ENCODE measurements at regions not wholly inside any gene's neighbourhood (a gene's known extent, or its start where the extent isn't known, plus 50 kb on each side); places are given as distances from the start of the nearest gene placed in this dataset.
"Not testable (repeated sequence)": the region's sequence is repeated elsewhere in the genome, so short reads cannot be mapped to it uniquely, and the experiment has no call there.

DNA sequence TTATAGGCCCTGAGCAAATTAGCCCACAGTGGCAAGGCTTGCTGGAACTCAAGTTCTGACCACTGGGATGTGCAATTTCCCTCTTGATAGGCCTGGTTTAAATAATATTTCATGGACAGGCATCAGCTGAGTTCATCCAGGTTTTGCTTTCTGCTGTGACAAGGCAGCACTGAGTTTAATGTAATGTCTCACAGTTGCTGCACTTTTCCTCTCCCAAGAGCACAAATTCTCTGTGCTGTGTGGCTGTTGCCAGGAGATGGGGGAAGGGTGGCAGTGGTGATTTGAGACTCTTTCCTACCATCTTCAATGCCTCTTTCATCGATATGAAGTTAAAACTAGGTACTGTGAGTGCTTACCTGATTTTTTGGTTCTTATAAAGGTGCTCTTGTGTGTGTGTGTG, 272.8 kb upstream of the STXBP6 start:
- Histone ChIP-seq H4K20me1 (ENCODE audit: control insufficient read depth, extremely low read depth, insufficient read depth, low read length) (no peaks in the 10 kb centered on the region), H3K4me3 (replicated peaks in 1 of 4; ENCODE audit: control extremely low read depth in 1 of 4, insufficient read depth in 1 of 4, low read depth in 3 of 4, low read length in 4 of 4) (no peak overlapping the region), H3K79me2 (ENCODE audit: control insufficient read depth, insufficient read depth, low read length) (no peaks in the 10 kb centered on the region), H3K9ac (ENCODE audit: insufficient read depth, low read length) (no peak overlapping the region), H3K36me3 (ENCODE audit: control insufficient read depth, insufficient read depth, low read length) (no peaks in the 10 kb centered on the region), H2AFZ (ENCODE audit: low read length) (no peak overlapping the region), H3K27me3 (ENCODE audit: control insufficient read depth, insufficient read depth, low read length) (no peaks in the 10 kb centered on the region), H3K27ac (ENCODE audit: insufficient read depth, low read length) (no peak overlapping the region), H3K4me2 (ENCODE audit: extremely low read depth, insufficient read depth, low read length) (no peak overlapping the region), H3K9me3 (ENCODE audit: control insufficient read depth, insufficient read depth, low read depth, low read length) (no peaks in the 10 kb centered on the region), H3K4me1 (ENCODE audit: control insufficient read depth, extremely low read depth, insufficient read depth, low read length) (no peaks in the 10 kb centered on the region)
- DNase-seq (ENCODE audit: low read depth in 2 of 2) = no peak
- TF ChIP-seq EZH2 (IDR thresholded peaks at IDR 0.05; ENCODE audit: low read length, missing control alignments) = no peak
- no peak for TF ChIP-seq CTCF (conservative IDR thresholded peaks at IDR 0.05 in 1 of 2, IDR thresholded peaks at IDR 0.05 in 1 of 2; ENCODE audit: low read depth in 1 of 2, low read length in 2 of 2)

DNA sequence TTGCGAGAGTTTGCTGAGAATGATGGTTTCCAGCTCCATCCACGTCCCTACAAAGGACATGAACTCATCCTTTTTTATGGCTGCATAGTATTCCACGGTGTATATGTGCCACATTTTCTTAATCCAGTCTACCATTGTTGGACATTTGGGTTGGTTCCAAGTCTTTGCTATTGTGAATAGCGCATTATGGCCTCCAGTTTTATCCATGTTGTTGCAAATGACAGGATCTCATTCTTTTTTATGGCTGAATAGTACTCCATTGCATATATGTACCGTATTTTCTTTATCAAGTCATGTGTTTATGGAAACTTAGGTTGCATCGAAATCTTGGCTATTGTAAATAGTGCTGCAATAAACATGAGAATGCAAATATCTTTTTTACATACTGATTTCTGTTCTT, 266.1 kb upstream of the STXBP6 start:
- H2AFZ ChIP-seq (ENCODE audit: low read length); DNase-seq (ENCODE audit: low read depth in 2 of 2); H3K4me2 ChIP-seq (ENCODE audit: extremely low read depth, insufficient read depth, low read length); H3K4me3 ChIP-seq (replicated peaks in 1 of 4; ENCODE audit: control extremely low read depth in 1 of 4, insufficient read depth in 1 of 4, low read depth in 3 of 4, low read length in 4 of 4); H3K27ac ChIP-seq (ENCODE audit: insufficient read depth, low read length); H3K36me3 ChIP-seq (ENCODE audit: control insufficient read depth, insufficient read depth, low read length); H3K9ac ChIP-seq (ENCODE audit: insufficient read depth, low read length); H3K79me2 ChIP-seq (ENCODE audit: control insufficient read depth, insufficient read depth, low read length); H3K4me1 ChIP-seq (ENCODE audit: control insufficient read depth, extremely low read depth, insufficient read depth, low read length); H3K9me3 ChIP-seq (ENCODE audit: control insufficient read depth, insufficient read depth, low read depth, low read length); H4K20me1 ChIP-seq (ENCODE audit: control insufficient read depth, extremely low read depth, insufficient read depth, low read length); H3K27me3 ChIP-seq (ENCODE audit: control insufficient read depth, insufficient read depth, low read length): not testable (repeated sequence)

DNA sequence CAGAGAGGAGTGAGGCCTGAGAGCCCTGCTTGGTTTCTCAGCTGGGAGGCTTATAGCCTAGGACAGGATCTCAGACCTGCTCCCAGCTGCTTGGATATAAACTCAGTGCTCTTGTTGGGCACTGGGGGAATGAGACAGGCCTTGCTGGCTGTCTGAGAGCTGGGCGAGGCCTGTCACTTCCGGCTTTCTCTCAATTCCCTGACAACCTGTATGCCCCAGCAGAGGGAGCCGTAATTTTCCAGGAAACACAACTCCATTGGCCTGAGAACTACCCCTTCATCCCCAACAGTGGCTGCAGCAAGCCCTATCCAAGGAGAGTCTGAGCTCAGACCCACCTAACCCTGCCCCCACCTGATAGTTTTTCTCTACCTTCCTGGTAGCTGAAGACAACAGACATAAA, 258.3 kb upstream of the STXBP6 start:
- no peaks in the 10 kb centered on the region for H4K20me1 ChIP-seq (ENCODE audit: control insufficient read depth, extremely low read depth, insufficient read depth, low read length)
- H3K27me3 ChIP-seq (ENCODE audit: control insufficient read depth, insufficient read depth, low read length) = no peaks in the 10 kb centered on the region
- no peak overlapping the region for H3K9ac ChIP-seq (ENCODE audit: insufficient read depth, low read length)
- no peak overlapping the region for H3K4me2 ChIP-seq (ENCODE audit: extremely low read depth, insufficient read depth, low read length)
- no peak for TF ChIP-seq EZH2 (IDR thresholded peaks at IDR 0.05; ENCODE audit: low read length, missing control alignments)
- TF ChIP-seq CTCF (conservative IDR thresholded peaks at IDR 0.05 in 1 of 2, IDR thresholded peaks at IDR 0.05 in 1 of 2; ENCODE audit: low read depth in 1 of 2, low read length in 2 of 2) = no peak
- no peaks in the 10 kb centered on the region for H3K4me1 ChIP-seq (ENCODE audit: control insufficient read depth, extremely low read depth, insufficient read depth, low read length)
- no peaks in the 10 kb centered on the region for H3K9me3 ChIP-seq (ENCODE audit: control insufficient read depth, insufficient read depth, low read depth, low read length)
- no peak overlapping the region for H3K4me3 ChIP-seq (replicated peaks in 1 of 4; ENCODE audit: control extremely low read depth in 1 of 4, insufficient read depth in 1 of 4, low read depth in 3 of 4, low read length in 4 of 4)
- H3K79me2 ChIP-seq (ENCODE audit: control insufficient read depth, insufficient read depth, low read length) = no peaks in the 10 kb centered on the region
- H2AFZ ChIP-seq (ENCODE audit: low read length) = no peak overlapping the region
- H3K27ac ChIP-seq (ENCODE audit: insufficient read depth, low read length) = no peak overlapping the region
- H3K36me3 ChIP-seq (ENCODE audit: control insufficient read depth, insufficient read depth, low read length) = no peaks in the 10 kb centered on the region
- no peak for DNase-seq (ENCODE audit: low read depth in 2 of 2)

DNA sequence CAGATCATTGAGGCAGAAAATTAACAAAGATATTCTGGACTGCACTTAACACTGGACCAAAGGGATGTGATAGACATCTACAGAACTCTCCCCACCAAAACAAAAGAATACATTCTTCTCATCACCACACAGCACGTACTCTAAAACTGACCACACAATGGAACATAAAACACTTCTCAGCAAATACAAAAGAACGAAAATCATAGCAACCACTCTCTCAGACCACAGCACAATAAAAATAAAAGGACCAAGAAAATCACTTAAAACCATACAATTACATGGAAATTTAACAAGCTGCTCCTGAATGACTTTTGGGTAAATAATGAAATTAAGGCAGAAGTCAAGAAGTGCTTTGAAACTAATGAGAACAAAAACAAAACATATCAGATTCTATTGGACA, 254.0 kb upstream of the STXBP6 start:
- Histone ChIP-seq H3K27me3 (ENCODE audit: control insufficient read depth, insufficient read depth, low read length) (no peaks in the 10 kb centered on the region), H3K79me2 (ENCODE audit: control insufficient read depth, insufficient read depth, low read length) (no peaks in the 10 kb centered on the region), H3K4me2 (ENCODE audit: extremely low read depth, insufficient read depth, low read length) (no peak overlapping the region), H3K27ac (ENCODE audit: insufficient read depth, low read length) (no peak overlapping the region), H3K36me3 (ENCODE audit: control insufficient read depth, insufficient read depth, low read length) (no peaks in the 10 kb centered on the region), H3K9me3 (ENCODE audit: control insufficient read depth, insufficient read depth, low read depth, low read length) (no peaks in the 10 kb centered on the region), H4K20me1 (ENCODE audit: control insufficient read depth, extremely low read depth, insufficient read depth, low read length) (no peaks in the 10 kb centered on the region), H3K4me3 (replicated peaks in 1 of 4; ENCODE audit: control extremely low read depth in 1 of 4, insufficient read depth in 1 of 4, low read depth in 3 of 4, low read length in 4 of 4) (no peak overlapping the region), H2AFZ (ENCODE audit: low read length) (no peak overlapping the region), H3K9ac (ENCODE audit: insufficient read depth, low read length) (no peak overlapping the region), H3K4me1 (ENCODE audit: control insufficient read depth, extremely low read depth, insufficient read depth, low read length) (no peaks in the 10 kb centered on the region)
- DNase-seq (ENCODE audit: low read depth in 2 of 2) = no peak
- TF ChIP-seq EZH2 (IDR thresholded peaks at IDR 0.05; ENCODE audit: low read length, missing control alignments) (no peak), CTCF (conservative IDR thresholded peaks at IDR 0.05 in 1 of 2, IDR thresholded peaks at IDR 0.05 in 1 of 2; ENCODE audit: low read depth in 1 of 2, low read length in 2 of 2) (no peak)

All from fibroblast of lung (primary cell).